C1 segment of cervical spinal cord (tissue), 14 donors: ENCODE measurements at regions not wholly inside any gene's neighbourhood (a gene's known extent, or its start where the extent isn't known, plus 50 kb on each side); places are given as distances from the start of the nearest gene placed in this dataset.
"Not testable (repeated sequence)": the region's sequence is repeated elsewhere in the genome, so short reads cannot be mapped to it uniquely, and the experiment has no call there.

Experiments used
- DNase-seq, 14 donors: peaks; one replicate each; lab custom pipeline; 2025; lab: John Stamatoyannopoulos, UW

DNA sequence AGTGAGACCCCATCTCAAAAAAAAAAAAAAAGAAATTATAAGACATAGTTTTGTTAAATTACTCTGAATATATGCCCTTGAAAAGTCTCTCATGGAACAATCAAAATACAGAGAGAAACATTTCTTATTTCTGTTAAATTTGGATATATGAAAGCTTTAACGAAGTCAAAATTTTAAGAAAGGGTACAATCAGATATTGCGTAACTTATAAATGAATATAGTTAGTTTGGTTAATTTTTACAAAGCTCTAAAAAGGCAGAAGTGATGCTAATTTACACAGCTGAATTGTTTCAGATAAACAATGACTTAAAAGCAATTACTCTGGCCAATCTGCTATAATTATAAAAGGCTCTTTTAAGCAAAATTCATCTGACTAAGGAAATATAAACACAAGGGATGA lies 611.6 kb upstream of the CCDC179 start:
- no peak for DNase-seq

DNA sequence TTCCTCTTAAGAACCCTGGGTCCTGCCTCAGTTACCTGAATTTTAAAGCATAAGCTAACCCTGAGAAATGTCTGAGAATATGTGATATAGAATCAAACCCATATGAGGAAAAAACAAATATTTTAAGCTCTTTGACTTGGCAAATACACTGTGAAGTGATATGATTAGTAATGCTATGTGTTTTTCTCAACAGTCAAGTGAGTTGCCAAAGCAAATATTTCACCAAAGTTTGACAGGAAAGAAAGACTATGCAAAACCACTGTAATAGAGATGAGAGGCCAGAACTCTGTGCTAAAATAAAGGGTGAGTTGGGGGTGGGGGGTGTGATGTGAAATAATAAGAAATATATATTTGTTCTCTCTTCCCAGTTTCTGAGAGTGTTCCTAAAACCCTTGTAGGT lies 613.5 kb upstream of the CCDC179 start:
- DNase-seq, result no peak

DNA sequence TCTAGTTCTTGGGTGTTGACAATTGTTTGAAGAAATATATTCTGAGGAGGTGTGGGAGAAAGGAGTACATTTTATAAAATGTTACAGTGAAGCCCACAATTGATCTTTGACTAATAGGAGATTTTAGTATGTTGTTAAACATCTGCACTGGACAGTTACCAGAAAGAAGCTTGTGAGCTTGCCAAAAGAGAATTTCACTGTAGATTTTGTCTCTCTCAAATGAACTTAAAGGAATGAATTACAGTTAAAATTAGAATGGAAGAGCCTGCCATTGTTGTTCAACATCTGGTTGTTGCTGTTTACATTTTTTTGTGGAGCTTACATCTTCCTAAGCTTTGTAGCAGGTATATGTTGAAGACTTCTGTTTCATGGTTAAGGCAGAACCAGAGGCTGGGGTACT lies 620.5 kb upstream of the CCDC179 start:
- DNase-seq, result no peak

DNA sequence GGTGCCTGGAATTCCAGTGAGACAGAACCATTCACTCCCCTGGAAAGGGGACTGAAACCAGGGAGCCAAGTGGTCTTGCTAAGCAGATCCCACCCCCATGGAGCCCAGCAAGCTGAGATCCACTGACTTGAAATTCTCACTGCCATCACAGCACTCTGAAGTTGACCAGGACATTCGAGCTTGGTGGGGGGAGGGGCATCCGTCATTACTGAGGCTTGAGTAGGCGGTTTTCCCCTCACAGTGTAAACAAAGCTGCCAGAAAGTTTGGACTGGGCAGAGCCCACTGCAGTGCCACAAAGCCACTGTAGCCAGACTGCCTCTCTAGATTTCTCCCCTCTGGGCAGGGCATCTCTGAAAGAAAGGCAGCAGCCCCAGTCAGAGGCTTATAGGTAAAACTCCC lies 623.9 kb upstream of the CCDC179 start:
- DNase-seq, result not testable (repeated sequence)

DNA sequence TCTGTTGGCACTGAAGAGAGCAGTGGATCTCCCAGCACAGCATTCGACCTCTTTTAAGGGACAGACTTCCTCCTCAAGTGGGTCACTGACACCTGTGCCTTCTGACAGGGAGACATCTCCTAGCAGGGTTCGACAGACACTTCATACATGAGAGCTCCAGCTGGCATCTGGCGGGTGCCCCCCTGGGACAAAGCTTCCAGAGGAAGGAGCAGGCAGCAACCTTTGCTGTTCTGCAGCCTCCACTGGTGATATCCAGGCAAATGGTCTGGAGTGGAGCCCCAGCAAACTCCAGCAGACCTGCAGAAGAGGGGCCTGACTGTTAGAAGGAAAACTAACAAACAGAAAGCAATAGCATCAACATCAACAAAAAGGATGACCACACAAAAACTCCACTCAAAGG lies 624.3 kb upstream of the CCDC179 start:
- not testable (repeated sequence) for DNase-seq

DNA sequence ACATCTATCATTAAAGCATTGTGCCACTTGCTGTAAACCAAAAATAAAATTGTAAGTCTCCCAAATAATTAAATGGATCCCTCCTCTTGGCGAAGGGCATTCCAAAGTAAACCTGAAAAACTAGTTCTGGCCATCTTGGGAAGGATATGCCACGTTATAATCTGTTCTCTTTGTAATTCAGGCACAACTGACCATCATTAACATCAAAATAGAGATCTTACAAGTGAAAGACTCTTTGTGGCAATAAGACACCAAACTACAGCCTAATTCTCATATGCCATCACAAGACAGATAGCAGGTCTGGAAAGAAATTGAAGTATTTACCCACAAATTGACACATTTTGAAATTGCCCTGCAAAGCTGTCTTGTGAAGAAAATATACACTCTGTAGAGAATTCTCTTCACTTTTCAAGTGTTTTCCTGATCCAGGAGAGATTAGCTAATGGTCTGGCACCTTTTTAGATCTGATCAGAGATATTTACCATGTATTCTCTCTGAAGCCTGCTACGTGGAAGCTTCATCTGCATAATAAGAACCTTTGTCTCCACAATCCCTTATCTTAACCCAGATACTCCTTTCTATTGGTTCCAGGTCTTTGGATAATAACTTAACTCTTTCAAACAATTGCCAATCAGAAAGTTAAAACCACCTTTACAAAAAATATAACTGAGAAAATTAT lies 630.4 kb upstream of the CCDC179 start:
- DNase-seq, result no peak

DNA sequence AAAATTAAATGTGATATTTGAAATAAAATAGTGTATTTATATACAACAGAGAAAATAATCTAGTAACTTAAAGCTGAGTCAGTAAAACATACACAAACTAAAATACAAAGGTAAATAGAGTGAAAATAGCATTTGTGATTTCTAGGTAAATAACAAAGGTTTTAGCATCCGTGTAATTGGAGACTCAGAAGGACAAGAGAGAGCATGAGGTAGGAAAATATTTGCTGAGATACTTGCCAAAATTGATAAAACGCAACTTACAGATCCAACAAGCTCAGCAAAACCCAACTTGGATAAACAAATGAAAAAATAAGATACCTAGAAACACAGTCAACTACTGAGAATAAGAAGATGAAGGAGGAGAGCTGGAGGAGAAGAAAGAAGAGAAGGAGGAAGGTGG lies 634.7 kb upstream of the CCDC179 start:
- DNase-seq, result no peak

DNA sequence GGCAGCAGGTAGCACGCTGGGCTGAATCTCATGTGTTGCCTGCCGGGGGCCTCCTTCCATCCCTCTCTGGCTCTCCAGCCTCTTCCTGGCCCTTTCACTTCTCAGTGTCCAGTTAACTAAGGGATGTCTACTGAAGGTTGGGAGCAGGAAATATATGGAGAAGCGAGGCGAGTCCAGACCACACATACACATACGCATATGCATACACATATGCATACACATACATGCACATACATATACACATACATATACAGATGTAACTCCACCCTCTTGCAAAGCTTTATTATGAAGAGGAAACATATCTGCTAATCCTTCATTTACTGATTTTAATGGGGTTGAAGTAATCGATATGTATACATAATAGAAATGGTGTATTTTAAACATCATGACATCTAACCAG lies 636.1 kb upstream of the CCDC179 start:
- no peak for DNase-seq

DNA sequence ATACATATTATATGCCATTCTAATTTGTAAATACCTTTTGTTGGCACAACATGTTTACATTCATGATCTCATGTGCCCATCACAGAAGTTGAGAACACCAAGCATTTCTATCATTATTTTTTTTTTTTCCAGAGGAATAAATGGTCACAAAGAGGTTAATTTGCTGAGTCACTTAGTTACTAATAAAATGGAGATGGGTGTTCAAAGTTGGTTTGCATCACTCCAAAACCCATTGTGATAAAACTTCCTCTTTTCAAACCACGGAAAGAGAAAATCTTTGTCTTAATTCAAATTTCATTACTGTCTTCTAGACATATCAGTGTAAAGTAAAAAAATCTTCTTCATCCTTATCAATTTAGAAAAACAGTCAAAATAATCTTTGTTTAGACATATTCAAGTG lies 636.8 kb upstream of the CCDC179 start:
- no peak for DNase-seq

DNA sequence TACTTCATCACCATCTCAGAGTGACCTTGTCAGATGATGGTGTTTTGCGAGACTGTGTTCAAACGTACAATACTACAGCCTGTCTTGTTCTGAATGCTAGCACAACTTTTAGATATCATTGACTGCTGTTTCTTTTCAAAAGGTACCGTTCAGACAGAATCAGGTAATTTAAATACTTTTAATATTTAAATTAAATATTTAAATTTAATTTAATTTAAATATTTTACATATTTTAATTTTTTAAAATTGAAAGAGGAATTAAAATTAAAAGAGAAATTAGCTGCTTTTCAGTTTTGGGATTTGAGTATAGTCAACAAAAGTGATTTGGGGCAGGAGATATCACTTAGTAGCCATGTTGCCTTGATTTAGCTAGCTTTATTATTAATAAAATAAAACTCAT lies 642.1 kb upstream of the CCDC179 start:
- DNase-seq, result no peak

DNA sequence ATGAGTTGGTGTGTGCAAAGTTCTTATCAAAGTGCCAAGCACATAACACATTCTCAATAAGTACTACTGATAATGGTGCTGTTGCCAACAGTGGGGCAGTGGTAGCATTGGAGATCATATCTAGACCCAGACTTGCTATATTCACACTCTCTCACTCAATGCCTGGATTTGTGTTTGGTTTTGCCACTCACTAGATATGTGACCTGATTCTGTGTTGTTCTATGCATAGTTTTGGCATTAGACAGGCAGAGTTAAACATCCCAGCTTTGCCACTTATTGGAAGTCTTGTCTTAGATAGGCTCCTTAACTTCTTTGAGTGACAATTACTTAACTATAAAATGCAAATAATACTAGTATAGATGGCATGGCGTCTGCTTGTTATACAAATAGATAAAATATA lies 642.6 kb upstream of the CCDC179 start:
- no peak for DNase-seq

DNA sequence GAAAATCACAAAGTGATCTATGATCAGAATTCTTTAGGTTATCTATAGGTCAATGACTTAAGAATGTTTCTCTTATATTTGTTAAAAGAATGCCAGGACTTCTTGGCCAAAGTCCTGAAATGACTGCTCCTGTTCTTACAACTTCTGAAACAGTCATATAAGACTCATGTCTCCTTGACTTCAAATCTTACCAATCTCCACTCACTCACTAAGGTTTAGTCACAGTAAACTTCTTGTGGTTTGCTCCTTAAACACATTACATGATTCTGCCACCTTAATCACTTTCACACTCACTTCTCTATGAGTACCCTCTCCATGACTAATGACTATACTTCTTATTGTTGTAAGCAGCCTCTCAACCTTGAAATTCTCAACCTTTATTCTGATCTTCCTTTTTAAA lies 648.7 kb upstream of the CCDC179 start:
- DNase-seq, result no peak

DNA sequence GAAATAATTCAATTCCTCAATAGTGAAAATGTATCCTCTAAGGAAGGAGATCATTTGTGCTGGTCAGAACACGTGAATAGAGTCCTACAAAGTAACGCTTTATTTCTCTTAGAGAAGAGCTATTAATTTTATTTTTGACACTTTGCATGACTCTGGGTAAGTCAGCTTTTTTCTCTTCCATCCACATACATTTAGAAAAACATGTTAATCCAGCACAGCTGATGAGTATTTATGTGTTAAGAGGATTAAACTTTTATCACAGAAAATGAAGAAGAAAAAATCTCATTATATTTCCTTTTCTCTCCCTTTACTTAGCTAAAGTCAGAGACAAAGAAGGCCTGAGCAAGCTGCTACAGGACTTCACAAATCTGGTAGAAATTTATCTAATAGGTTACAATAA lies 649.5 kb upstream of the CCDC179 start:
- DNase-seq, result no peak

DNA sequence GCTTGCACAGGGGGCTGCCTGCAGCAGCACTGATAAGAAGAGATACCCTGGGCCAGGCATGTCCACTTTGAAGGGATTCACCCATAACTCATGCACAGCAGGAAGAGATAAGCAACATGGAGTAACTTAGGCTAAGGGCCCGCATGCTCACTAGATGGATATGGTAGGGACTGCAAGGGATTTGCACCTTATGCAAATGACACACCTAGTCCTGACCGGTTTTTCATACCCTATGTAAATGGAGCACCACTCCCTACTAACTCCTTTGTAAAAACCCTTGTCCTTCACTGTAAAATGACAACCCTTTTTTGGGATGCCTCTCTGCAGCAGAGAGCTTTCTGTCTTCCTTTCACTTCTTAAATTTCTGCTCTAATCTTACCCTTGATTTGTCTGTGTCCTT lies 658.9 kb upstream of the CCDC179 start:
- no peak for DNase-seq

DNA sequence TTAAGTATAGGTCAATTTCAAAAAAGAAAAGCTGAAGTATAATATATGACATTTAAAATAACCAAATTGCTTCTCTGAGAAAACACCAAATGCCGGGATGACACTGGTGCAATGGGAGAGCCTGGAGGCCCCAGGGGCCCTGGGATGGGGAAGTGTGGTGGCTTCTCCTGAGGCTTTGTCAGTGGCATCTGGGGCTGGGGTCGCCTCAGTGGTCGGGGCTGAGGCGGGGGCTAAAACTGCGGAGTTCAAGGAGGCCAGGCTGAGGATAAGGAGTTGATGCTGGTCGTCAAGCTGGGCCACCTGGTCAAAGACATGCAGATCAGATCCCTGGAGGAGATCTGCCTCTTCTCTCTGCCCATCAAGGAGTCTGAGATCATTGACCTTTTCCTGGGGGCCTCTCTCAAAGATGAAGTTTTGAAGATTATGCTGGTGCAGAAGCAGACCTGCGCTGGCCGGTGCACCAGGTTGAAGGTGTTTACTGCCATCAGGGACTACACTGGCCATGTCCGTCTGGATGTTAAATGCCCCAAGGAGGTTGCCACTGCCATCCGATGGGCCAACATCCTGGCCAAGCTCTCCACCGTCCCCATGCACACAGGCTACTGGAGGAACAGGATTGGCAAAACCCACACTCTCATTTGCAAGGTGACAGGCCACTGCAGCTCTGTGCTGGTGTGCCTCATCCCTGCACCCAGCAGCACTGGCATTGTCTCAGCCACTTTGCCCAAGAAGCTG lies 660.1 kb upstream of the CCDC179 start:
- no peak for DNase-seq

DNA sequence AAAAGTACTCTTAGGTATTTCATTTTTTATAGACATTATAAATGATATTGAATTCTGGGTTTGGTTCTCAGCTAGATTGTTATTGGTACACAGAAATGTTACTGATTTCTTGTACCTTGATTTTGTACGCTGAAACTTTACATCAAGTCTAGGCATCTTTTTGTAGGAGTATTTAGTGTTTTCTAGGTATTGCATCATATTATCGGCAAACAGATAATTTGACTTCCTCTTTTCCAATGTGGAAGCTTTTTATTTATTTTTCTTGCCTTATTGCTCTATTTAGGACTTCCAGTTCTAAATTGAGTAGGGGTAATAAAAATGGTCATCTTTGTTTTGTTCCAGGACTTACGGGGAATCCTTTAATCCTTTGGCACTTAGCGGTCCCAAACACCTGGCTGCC lies 676.6 kb upstream of the CCDC179 start:
- no peak for DNase-seq

DNA sequence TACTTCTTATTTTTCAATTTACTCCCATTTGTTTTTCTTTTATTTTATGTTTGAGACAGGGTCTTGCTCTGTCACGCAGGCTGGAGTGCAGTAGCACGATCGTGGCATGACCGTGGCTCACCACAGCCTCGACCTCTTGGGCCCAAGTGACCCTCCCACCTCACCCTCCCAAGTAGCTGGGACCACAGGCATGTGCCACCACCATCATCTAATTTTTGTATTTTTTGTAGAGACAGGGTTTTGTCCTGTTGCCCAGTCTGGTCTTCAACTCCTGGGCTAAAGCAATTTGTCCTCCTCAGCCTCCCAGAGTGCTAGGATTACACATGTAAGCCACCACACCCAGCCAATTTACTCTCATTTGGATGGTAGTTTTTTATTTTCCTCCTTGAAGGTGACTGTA lies 679.3 kb upstream of the CCDC179 start:
- DNase-seq, result no peak

DNA sequence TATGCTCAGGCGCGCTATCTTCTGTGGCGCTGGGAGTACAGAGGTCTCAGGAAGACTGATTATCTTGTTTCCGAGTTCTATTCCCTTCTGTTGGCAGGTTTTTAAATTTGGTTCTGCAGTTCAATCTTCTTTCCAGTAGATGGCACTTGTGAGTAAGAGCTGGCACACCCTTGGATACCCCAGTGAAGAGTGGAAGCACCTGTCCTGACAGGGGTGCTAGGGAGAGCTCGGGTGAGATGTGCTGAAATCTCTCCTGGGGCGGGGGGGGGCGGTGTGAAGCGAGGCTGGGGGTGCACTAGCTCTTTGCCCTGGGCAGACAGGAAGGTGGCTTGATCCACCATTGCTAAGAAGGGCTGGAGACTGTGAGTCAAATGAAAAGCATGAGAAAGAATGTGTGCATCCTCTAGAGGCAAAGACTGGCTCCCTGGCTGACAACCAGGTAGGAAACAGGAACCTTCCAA lies 679.9 kb upstream of the CCDC179 start:
- peak in 2 of 14 donors; percentile 0 to 5 for DNase-seq

DNA sequence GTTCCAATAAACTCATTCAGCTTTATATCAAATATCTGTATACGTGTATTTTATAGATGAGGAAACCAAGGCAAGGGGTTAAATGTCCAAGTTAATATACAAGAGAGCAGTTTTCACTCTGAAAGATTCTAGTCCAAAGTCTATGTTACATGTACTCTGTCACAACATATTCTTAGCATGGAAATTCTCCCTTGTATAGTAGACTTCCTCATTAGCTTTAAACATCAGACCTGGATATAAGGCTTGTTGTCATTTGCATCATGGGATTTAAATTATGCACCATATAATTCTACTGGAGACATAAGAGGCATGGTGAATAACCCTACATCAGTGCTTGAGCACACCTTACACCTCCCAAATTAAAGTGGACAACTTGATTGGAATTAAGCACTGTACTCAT lies 681.9 kb upstream of the CCDC179 start:
- no peak for DNase-seq

DNA sequence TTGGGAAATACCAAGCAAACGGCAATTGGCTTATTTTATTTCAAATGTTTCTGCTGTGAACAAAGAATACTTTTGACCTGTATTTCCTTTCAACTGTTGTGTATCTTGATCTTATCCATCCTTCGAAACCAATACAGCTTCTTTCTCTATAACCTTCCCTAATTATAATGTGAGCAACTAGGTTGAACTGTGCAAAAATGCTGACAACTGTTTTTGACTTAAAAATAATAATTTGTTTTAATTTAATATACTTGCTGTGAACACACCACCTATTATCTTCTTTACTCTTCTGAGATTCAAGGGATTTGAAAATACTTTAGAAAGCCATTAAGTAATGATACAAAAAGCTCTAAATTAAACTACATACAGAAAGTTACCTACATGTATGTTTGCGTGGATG lies 682.5 kb upstream of the CCDC179 start:
- no peak for DNase-seq

DNA sequence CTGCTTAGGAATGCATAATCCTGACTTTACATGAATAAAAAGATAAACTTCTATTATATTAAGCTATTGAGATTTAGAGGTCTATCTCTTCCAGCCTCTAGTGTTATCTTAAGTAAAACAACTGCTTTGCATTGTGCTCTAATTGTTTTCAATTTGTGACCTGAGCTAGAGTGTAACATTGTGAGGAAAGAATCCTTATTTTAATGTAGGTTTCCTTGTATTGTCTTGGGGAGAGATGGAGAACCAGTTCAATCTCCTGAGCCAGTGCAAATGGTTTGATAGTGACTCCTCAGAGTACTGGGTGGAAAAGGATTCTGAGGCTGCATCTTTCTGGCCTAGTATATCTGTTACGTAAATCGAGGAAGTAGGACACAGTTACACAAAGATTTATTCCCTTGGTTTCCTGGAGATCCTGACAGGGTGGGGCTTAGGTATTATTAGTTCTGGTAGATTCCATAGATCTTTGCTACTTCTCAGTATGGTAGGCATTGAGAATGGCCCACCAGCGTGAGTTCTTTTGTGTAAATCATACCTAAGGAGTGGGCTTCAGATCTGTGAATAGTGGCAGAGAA lies 683.5 kb upstream of the CCDC179 start:
- no peak for DNase-seq

DNA sequence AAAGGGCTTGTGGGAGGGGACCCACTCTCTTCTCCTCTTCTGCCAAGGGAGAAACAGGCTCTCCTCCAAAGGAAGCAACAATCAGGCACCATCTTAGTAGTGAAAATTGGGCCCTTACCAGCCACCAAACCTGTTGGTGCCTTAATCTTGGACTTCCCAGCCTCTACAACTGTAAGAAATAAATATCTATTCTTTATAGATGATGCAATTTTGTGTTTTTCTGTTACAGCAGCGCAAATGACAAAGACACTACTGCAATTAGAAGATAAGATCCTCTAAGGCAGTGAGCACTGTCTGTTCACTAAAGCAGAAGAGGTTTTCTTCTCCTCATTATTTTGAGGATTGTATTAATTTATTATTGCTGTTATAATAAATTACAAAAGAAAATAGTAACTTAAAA lies 691.4 kb upstream of the CCDC179 start:
- DNase-seq, result no peak

DNA sequence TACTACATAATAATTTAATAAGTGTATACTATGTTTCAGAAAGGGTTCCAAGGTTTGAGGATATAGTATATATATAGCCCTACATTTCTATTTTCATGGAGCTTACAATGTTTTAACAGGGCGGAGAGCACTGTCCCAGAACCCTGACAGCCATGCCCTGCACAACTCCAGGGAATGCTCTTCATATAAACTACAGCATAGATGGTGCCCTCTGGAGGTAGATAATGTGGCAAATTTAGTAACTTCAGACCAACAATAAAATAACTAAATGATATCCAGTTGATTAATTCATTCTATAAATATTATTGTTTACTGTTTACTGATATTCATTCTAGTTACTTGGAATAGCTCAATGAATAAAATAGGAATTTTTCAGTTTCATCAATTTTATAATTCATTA lies 693.7 kb upstream of the CCDC179 start:
- no peak for DNase-seq
